GM21447 (cell line): ENCODE measurements at regions not wholly inside any gene's neighbourhood (a gene's known extent, or its start where the extent isn't known, plus 50 kb on each side); places are given as distances from the start of the nearest gene placed in this dataset.

Source experiments
- ATAC-seq: cut with Tn5 transposase; IDR thresholded peaks from one replicate; pipeline ENCODE4 v1.9.1; 2021; ENCODE audit not compliant: unreplicated experiment

- peak; percentile 61 for ATAC-seq
Observed at GRCh38 chr17:57174591-57174990, 81.7 kb upstream of the MSI2 start.

GRCh38 chr17:57178839-57179238 is 77.5 kb upstream of the MSI2 start:
- no peak for ATAC-seq

GRCh38 chr17:57182621-57183020 is 73.7 kb upstream of the MSI2 start:
- ATAC-seq, result no peak

- ATAC-seq, result no peak
Observed at GRCh38 chr17:57186226-57187019, 69.9 kb upstream of the MSI2 start.

- no peak for ATAC-seq
Observed at GRCh38 chr17:57187391-57187790, 68.9 kb upstream of the MSI2 start.

- ATAC-seq, result no peak
Observed at GRCh38 chr17:57195785-57196460, 60.4 kb upstream of the MSI2 start.

- ATAC-seq, result no peak
Observed at GRCh38 chr17:57197466-57198071, 58.8 kb upstream of the MSI2 start.

GRCh38 chr17:57201481-57201880 is 54.8 kb upstream of the MSI2 start:
- ATAC-seq, result no peak

- no peak for ATAC-seq
Observed at GRCh38 chr17:57203040-57203439, 53.3 kb upstream of the MSI2 start.
